Chondrocyte (in vitro differentiated cells): ENCODE measurements at regions not wholly inside any gene's neighbourhood (a gene's known extent, or its start where the extent isn't known, plus 50 kb on each side); places are given as distances from the start of the nearest gene placed in this dataset.

Experiments used
- DNase-seq: peaks from one replicate; pipeline ENCODE4 v3.0.0; 2021; ENCODE audit warnings: mixed read lengths, low spot score
- H3K27ac Mint-ChIP-seq: one replicate; pipeline ENCODE4 v1.8.0; 2021; ENCODE audit warnings: mild to moderate bottlenecking, moderate library complexity, mixed read lengths; ENCODE audit not compliant: unreplicated experiment
- H3K27me3 Mint-ChIP-seq: 2 replicates; pipeline ENCODE4 v1.8.0; 2021; ENCODE audit warnings: low read depth, mixed read lengths
- H3K36me3 Mint-ChIP-seq: 2 replicates; pipeline ENCODE4 v1.8.0; 2021; ENCODE audit warnings: low read depth, mixed read lengths
- H3K4me1 Mint-ChIP-seq: 2 replicates; pipeline ENCODE4 v1.8.0; 2021; ENCODE audit warnings: low read depth, mild to moderate bottlenecking, mixed read lengths
- H3K4me3 Mint-ChIP-seq: one replicate; pipeline ENCODE4 v1.8.0; 2021; ENCODE audit warnings: mild to moderate bottlenecking, moderate library complexity, mixed read lengths; ENCODE audit not compliant: unreplicated experiment
- H3K9me3 Mint-ChIP-seq: 2 replicates; pipeline ENCODE4 v1.8.0; 2021; ENCODE audit warnings: low read depth, mixed read lengths
- TF ChIP-seq, protein P1 (sequence below): fragments of 200-600 bp; sonication (generic); IDR thresholded peaks from 2 replicates; pipeline ENCODE4 v1.5.0; 2021; ENCODE audit warnings: antibody characterized with exemption, mild to moderate bottlenecking, moderate library complexity

DNA sequence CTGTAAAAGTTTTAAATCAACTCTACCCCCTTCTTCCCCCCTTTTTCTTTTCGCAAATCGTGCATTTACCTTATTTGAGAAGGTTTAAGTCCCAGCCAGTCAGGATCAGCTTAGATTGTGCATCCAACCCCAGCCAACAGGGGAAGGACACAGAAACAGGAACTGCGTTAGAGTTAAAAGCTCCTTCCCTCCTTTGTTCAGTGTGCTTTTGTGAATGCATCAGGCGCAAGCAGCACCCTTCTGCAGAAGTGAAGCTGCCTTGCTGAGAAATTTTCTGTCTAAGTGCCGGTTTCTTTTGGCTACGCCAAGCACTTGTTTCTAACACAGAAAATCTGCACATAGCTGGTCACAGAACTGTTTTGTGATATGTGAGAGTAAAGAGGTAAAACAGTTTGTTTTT, 56.2 kb upstream of the PRRC2C start:
- TF ChIP-seq, protein P1, sequence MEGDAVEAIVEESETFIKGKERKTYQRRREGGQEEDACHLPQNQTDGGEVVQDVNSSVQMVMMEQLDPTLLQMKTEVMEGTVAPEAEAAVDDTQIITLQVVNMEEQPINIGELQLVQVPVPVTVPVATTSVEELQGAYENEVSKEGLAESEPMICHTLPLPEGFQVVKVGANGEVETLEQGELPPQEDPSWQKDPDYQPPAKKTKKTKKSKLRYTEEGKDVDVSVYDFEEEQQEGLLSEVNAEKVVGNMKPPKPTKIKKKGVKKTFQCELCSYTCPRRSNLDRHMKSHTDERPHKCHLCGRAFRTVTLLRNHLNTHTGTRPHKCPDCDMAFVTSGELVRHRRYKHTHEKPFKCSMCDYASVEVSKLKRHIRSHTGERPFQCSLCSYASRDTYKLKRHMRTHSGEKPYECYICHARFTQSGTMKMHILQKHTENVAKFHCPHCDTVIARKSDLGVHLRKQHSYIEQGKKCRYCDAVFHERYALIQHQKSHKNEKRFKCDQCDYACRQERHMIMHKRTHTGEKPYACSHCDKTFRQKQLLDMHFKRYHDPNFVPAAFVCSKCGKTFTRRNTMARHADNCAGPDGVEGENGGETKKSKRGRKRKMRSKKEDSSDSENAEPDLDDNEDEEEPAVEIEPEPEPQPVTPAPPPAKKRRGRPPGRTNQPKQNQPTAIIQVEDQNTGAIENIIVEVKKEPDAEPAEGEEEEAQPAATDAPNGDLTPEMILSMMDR: no peak
- H3K27me3 Mint-ChIP-seq: peaks cover 2% of the 10 kb centered on the region
- DNase-seq: no peak
- H3K4me3 Mint-ChIP-seq: no peak overlapping the region
- no peaks in the 10 kb centered on the region for H3K9me3 Mint-ChIP-seq
- no peak overlapping the region for H3K27ac Mint-ChIP-seq
- H3K4me1 Mint-ChIP-seq: peaks cover 4% of the 10 kb centered on the region
- no peaks in the 10 kb centered on the region for H3K36me3 Mint-ChIP-seq

DNA sequence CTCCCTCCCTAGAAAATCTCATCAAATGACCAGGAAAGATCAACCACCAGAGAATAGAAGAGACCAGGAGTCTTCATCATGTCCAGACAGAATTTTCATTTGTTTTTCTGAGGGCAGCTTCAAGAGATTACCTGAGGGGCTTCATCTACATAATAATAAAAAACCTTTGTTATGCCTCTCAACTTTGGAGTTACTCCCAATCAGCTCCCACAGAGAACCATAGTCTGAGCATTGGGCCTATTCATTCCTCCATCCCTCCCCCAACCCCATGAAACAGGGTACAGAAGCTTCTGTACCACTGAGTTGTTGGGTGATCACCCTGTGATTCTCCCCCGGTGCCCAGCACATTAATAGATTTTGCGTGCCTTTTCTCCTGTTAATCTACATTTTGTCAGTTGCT, 53.3 kb upstream of the PRRC2C start:
- H3K4me1 Mint-ChIP-seq: peaks cover 22% of the 10 kb centered on the region
- H3K27ac Mint-ChIP-seq: no peak overlapping the region
- H3K27me3 Mint-ChIP-seq: peaks cover 2% of the 10 kb centered on the region
- TF ChIP-seq, protein P1: no peak
- H3K4me3 Mint-ChIP-seq: no peak overlapping the region
- no peaks in the 10 kb centered on the region for H3K9me3 Mint-ChIP-seq
- no peaks in the 10 kb centered on the region for H3K36me3 Mint-ChIP-seq
- no peak for DNase-seq

DNA sequence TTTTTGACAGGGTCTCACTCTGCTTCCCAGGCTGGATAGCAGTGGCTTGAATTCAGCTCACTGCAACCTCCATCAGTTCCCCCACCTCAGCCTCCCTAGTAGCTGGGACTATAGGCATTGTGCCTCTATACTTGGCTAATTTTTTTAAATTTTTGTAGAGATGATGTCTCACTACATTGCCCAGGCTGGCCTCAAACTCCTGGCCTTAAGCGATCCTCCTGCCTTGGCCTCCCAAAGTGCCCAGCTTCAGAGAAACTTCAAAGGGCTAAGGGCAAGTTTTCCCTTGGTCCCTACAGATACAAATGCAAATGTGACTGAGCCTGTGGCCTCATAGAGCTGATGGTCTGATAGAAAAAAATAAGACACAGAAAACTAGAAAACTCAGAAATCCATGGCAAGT, 52.9 kb upstream of the PRRC2C start:
- TF ChIP-seq, protein P1: no peak
- no peaks in the 10 kb centered on the region for H3K9me3 Mint-ChIP-seq
- no peak overlapping the region for H3K4me3 Mint-ChIP-seq
- H3K27me3 Mint-ChIP-seq: peaks cover 2% of the 10 kb centered on the region
- H3K36me3 Mint-ChIP-seq: no peaks in the 10 kb centered on the region
- H3K4me1 Mint-ChIP-seq: peaks cover 22% of the 10 kb centered on the region
- H3K27ac Mint-ChIP-seq: no peak overlapping the region
- no peak for DNase-seq

DNA sequence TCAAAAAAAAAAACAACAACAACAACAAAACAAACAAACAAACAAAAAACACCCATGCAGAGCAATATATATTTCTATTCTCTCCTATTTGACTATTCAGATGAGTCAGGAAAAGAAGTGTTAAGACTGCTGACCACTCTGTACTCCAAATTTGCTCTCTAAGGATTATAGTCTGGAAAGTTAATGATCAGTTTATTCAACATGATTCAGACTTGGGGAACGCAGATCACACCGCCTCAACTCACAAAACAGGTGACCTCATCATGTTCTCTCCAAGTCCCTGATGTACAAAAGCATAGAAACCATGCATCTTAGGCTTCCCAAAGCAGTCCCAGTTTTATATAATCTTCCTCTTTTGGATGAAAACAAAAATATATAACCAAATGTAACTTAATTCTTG, 51.9 kb upstream of the PRRC2C start:
- H3K27me3 Mint-ChIP-seq: peaks cover 2% of the 10 kb centered on the region

DNA sequence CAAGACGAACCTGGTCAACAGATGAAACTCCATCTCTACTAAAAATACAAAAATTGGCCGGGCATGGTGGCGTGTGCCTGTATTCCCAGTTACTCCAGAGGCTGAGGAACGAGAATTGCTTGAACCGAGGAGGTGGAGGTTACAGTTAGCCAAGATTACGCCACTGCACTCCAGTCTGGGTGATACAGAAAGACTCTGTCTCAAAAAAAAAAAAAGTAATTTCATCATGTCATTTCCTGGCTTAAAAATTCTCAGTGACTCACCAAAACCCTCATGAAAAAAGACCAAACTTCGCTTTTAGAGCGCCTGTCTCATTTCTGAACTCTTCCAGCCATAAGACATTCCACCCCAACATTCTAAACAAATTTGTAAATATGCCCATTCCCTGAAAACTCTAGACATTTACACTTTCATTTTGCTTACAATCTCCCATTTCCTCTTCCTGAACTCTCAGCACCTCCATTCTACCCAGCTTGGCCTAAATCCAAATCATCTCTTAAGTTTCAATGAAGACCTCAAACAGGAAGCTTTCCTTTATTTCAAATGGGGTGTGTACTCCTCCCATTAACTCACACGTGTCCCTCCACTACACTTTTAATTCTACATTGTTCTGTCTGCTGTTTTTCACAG, 50.5 kb upstream of the PRRC2C start:
- peaks cover 37% of the 10 kb centered on the region for H3K4me1 Mint-ChIP-seq
- no peaks in the 10 kb centered on the region for H3K27me3 Mint-ChIP-seq
- H3K36me3 Mint-ChIP-seq: no peaks in the 10 kb centered on the region
- H3K27ac Mint-ChIP-seq: peak overlapping the region; percentile 91
- no peak for DNase-seq
- TF ChIP-seq, protein P1: no peak
- H3K9me3 Mint-ChIP-seq: no peaks in the 10 kb centered on the region
- H3K4me3 Mint-ChIP-seq: peak overlapping the region; percentile 46

More for the DNA sequence above, 51.9 kb upstream of the PRRC2C start:
- TF ChIP-seq, protein P1: no peak
- Mint-ChIP-seq H3K4me3 (no peak overlapping the region), H3K4me1 (peaks cover 26% of the 10 kb centered on the region), H3K9me3 (no peaks in the 10 kb centered on the region), H3K27ac (peak overlapping the region; percentile 42), H3K36me3 (no peaks in the 10 kb centered on the region)
- no peak for DNase-seq
